GM21360 (cell line): ENCODE measurements at regions not wholly inside any gene's neighbourhood (a gene's known extent, or its start where the extent isn't known, plus 50 kb on each side); places are given as distances from the start of the nearest gene placed in this dataset.
"Not testable (repeated sequence)": the region's sequence is repeated elsewhere in the genome, so short reads cannot be mapped to it uniquely, and the experiment has no call there.

Experiments
- ATAC-seq: cut with Tn5 transposase; IDR thresholded peaks from one replicate; pipeline ENCODE4 v1.9.1; 2021; ENCODE audit warnings: mild to moderate bottlenecking, moderate library complexity; ENCODE audit not compliant: unreplicated experiment

DNA sequence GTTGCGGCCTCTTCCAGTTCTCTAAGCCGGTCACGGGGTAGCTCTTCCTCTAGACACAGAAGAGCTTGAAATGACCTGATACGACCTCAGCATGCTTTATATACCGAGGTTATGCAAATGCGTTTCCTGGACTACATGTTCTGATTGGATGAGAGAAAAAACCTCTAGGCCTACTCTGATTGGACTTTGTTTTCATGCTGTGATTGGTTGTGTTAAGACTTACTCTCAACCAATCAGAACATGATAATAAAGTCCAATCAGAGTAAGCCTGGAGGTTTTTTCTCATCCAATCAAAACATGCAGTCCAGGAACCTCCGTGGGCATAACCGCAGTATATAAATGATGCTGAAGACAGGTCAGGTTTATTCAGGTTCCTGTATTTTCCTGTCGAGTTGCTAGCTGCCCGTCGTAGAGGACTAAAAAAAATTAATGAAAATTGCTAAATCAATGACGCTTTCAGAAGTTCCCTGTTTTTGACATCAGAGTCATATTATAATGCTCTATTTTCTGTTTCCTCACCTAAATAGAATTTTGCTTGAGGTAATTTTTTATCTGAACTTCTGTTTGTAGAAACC, 177.4 kb downstream of the POTEB3 start:
- ATAC-seq = no peak

DNA sequence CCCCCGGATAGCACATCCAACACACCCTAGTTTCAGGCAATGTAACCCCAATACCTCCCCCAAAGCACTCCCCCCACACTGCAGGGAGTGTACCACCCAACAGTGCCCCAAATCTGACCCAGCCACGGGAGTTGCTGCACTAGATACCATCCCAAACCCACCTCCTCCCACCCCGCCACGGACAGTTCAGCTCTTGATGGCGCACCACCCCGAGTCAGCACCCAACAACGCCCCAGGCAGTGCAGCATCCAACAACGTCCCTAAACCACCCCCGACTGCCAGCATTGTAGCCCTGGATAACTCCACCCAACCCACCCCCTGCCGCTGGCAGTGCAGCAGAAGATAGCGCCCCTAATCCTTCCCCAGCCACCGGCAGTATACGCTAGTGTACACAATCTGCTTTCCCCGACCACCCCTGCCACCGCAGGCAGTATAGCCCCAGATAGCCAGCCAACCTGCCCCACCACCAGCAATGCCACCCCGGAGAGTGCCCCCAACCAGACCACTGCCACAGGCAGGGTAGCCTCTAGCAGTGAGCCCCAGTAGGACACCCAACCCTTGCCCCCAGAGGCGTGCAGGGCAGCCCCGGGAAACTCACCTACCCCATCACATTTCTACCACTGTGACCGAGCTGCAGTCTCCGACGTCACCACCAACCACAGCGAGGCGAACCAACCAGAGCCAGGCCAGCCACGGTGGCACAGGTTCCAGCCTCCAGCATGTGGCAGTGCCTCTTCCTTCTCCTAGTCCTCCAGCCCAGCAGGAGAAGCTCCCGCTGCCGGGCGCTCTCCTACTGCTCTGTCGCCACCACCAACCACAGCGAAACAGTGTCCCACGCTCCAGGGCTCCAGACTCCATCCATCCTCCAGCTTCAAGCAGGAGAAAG, 178.1 kb downstream of the POTEB3 start:
- ATAC-seq = no peak

DNA sequence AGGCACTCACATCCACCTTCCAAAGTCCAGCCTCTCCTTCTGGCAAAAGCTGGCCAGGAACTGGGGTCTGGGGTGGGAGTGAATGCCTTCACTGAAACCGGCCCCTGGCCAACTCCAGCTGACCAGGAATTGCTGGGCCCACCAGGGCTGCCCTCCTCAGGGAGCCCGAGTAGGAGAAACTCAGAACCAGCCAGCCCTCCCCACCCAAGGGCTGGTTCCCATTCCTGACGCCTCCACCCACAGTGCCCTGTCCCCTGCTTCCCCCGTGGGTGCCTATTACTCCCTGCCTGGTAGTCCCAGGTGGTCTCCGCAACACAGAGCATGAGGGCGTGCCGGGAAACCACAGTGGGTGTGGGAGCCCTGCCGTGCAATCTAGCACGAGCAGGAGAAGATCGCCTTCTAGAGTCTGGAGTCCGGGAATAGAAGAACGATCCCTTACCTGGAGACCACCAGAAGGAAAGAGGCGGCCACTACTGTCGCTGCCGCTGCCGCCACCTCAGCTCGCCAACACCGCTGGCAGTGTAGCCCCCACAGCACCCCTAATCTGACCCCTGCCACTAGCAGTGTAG, 178.8 kb downstream of the POTEB3 start:
- no peak for ATAC-seq

DNA sequence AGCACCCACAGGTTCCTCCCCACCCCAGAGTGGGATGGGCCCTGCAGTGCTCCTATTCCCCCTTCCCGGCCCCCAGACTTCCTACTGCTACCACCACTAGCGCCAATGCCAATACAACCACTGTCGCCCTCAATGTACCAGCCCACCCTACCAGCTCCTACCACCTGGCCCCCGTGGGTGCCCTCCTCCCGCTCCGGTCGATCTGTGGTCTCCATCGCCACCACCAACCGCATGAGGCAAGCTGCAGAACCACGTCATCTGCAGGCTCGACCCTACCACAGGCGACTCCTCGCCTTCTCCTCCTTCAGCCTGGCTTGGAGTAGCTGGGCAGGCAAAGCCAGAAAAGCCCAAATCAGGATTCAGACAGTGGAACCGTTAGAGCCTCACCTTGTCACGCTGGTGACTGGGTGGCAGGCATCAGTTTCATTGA, 179.3 kb downstream of the POTEB3 start:
- ATAC-seq = no peak

DNA sequence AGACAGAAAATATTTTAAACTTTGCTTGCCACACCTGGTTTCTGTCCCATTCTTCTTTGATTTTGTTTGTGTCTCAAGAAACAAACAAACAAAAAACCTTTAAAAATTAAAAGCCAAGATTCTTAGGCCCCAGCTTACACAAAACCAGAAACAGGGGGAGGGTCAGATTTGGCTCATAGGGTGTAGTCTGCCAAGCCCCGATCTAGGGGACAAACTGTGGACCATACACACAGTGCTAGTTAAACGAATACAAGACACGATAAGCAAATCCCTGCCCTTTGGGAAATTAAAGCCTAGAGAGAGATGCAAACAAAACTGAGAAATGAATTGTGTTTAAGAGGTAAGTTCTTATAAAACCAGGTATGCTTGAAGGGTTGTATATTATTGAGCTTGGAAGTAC, 181.7 kb downstream of the POTEB3 start:
- not testable (repeated sequence) for ATAC-seq

DNA sequence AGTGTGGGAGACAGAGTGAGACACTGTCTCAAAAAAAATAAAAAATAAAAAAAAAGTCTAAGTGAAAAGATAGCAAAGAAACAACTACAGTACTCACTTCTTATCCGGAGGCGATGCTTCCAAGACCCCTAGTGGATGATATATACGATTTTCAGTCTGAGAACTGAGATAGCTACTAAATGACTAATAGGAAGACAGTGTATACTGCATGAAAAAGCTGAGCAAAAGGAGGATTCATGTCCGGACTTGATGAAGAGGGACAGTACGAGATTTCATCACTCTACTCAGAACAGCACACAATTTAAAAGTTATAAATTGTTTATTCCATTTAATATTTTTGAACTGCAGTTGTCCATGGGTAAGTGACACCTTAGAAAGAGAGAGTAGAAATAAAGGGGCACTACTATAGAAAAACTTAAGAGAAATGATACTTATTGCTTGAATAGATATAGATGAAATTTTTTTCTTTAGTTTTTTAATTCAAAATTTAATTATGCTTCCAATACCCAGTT, 190.7 kb downstream of the POTEB3 start:
- ATAC-seq = not testable (repeated sequence)
